Prostate gland (tissue), 2 donors: ENCODE measurements at regions not wholly inside any gene's neighbourhood (a gene's known extent, or its start where the extent isn't known, plus 50 kb on each side); places are given as distances from the start of the nearest gene placed in this dataset. TPM values are rescaled to one million over a fixed set of nuclear protein-coding genes. Genes with fewer than 3 reads are reported as not detected.

Experiments
- DNase-seq: peaks from one replicate; pipeline ENCODE4 v3.0.0-alpha.2; 2019; ENCODE audit warnings: low spot score
- H3K27ac ChIP-seq, 2 donors: fragments of 200-600 bp; sonication (generic); 2 replicates each; pipeline ENCODE4 v1.5.1; 2017 to 2019
- H3K27me3 ChIP-seq: fragments of 200-600 bp; sonication (generic); replicated peaks from 2 replicates; pipeline ENCODE4 v1.5.1; 2019; ENCODE audit not compliant: insufficient read depth
- H3K36me3 ChIP-seq, 2 donors: fragments of 200-600 bp; sonication (generic); 1 replicate in 1 of 2; 2 replicates in 1 of 2; pipeline versions ENCODE4 v1.5.1 to v1.8.1; 2017 to 2019
- H3K4me1 ChIP-seq: fragments of 200-600 bp; sonication (generic); replicated peaks from 2 replicates; pipeline ENCODE4 v1.5.1; 2019
- H3K4me3 ChIP-seq, 2 donors: fragments of 200-600 bp; sonication (generic); 2 replicates each; pipeline ENCODE4 v1.5.1; 2017 to 2019
- H3K9me3 ChIP-seq: fragments of 200-600 bp; sonication (generic); 2 replicates; pipeline ENCODE4 v1.5.1; 2017
- POLR2A ChIP-seq: fragments of 450-650 bp; IDR thresholded peaks from one replicate; pipeline ENCODE4 v1.6.1; 2016; ENCODE audit warnings: antibody characterized with exemption, mild to moderate bottlenecking
- POLR2AphosphoS5 ChIP-seq: sonication (generic); formaldehyde crosslinking; IDR thresholded peaks from one replicate; pipeline ENCODE4 v1.6.1; 2017; ENCODE audit warnings: antibody characterized with exemption
- WGBS: methylation state at CpG from one replicate; pipeline ENCODE4 v1.1.5; 2018; 5-methylcytosine and 5-hydroxymethylcytosine counted together
- intact Hi-C: fragments of 100-400 bp; cut with DNase I; formaldehyde crosslinking; loops from one replicate; pipeline ENCODE4 v1.14.2; 2022
- microRNA-seq: library from miRNA; unstranded; fragments of <30 nt; microRNA quantifications from one replicate; pipeline ENCODE4, GENCODE V29; 2016
- TF ChIP-seq, protein P1 (sequence below), 4 experiments: fragments of 200-600 bp in 2 of 4; fragments of 450-650 bp in 2 of 4; sonication (generic) in 2 of 4; IDR thresholded peaks; 1 replicate in 3 of 4; 2 replicates in 1 of 4; pipeline ENCODE4 v1.5.1; 2016 to 2019; ENCODE audit warnings: antibody characterized with exemption in 4 of 4, mild to moderate bottlenecking in 2 of 4, moderate library complexity in 2 of 4

DNA sequence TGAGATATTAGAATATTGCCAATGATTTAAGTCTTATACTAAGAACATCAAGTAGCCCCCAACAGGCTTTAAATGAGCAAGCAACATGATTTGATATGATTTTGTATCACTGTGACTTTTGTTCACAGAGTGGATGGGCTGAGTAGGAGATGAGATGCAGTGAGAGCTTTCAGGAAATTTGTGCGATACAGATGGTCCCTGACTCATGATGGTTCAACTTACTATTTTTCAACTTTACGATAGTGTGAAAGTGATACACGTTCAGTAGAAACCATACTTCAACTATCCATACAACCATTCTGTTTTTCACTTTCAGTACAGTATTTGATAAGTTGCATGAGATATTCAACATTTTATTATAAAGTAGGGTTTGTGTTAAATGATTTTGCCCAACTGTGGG is 78.7 kb upstream of the NWD2 start:
- TF ChIP-seq POLR2A (no peak), POLR2AphosphoS5 (no peak)
- TF ChIP-seq, protein P1, sequence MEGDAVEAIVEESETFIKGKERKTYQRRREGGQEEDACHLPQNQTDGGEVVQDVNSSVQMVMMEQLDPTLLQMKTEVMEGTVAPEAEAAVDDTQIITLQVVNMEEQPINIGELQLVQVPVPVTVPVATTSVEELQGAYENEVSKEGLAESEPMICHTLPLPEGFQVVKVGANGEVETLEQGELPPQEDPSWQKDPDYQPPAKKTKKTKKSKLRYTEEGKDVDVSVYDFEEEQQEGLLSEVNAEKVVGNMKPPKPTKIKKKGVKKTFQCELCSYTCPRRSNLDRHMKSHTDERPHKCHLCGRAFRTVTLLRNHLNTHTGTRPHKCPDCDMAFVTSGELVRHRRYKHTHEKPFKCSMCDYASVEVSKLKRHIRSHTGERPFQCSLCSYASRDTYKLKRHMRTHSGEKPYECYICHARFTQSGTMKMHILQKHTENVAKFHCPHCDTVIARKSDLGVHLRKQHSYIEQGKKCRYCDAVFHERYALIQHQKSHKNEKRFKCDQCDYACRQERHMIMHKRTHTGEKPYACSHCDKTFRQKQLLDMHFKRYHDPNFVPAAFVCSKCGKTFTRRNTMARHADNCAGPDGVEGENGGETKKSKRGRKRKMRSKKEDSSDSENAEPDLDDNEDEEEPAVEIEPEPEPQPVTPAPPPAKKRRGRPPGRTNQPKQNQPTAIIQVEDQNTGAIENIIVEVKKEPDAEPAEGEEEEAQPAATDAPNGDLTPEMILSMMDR (IDR thresholded peaks at IDR 0.05): no peak
- no peaks in the 10 kb centered on the region for H3K9me3 ChIP-seq
- no peaks in the 10 kb centered on the region for H3K4me1 ChIP-seq
- intact Hi-C loops: no loop called here
- H3K36me3 ChIP-seq: no peaks in the 10 kb centered on the region
- H3K4me3 ChIP-seq: no peak overlapping the region
- DNase-seq: no peak
- H3K27me3 ChIP-seq: no peaks in the 10 kb centered on the region
- H3K27ac ChIP-seq: no peak overlapping the region
- 80% methylated on average over 3 of the region's 3 CpGs for WGBS

GRCh38 chr4:37169956-37170355 is 74.6 kb upstream of the NWD2 start:
- Histone ChIP-seq H3K9me3 (no peaks in the 10 kb centered on the region), H3K36me3 (no peaks in the 10 kb centered on the region), H3K4me3 (no peak overlapping the region), H3K27me3 (no peaks in the 10 kb centered on the region), H3K27ac (no peak overlapping the region), H3K4me1 (no peaks in the 10 kb centered on the region)
- no peak for DNase-seq
- TF ChIP-seq POLR2AphosphoS5 (no peak), POLR2A (no peak)
- TF ChIP-seq, protein P1 (IDR thresholded peaks at IDR 0.05): no peak
- intact Hi-C loops: no loop called here
- 81% methylated on average over 5 of the region's 5 CpGs for WGBS

GRCh38 chr4:37188100-37188499 is 56.4 kb upstream of the NWD2 start:
- WGBS: 90% methylated on average over 10 of the region's 10 CpGs
- Histone ChIP-seq H3K9me3 (no peaks in the 10 kb centered on the region), H3K36me3 (no peaks in the 10 kb centered on the region), H3K27me3 (no peaks in the 10 kb centered on the region), H3K27ac (no peak overlapping the region), H3K4me1 (no peaks in the 10 kb centered on the region), H3K4me3 (no peak overlapping the region)
- DNase-seq: no peak
- intact Hi-C loops: no loop called here
- TF ChIP-seq, protein P1 (IDR thresholded peaks at IDR 0.05): no peak
- TF ChIP-seq POLR2AphosphoS5 (no peak), POLR2A (no peak)

Small RNAs in the stretch of these regions (microRNA-seq; reads per million reads assigned to microRNA genes)
- not detected for gene MIR1255B1
